NCI-H1436 (cell line): ENCODE measurements at regions not wholly inside any gene's neighbourhood (a gene's known extent, or its start where the extent isn't known, plus 50 kb on each side); places are given as distances from the start of the nearest gene placed in this dataset.
"Not testable (repeated sequence)": the region's sequence is repeated elsewhere in the genome, so short reads cannot be mapped to it uniquely, and the experiment has no call there.

Source experiments
- DNase-seq: peaks from one replicate; lab custom pipeline; 2025; lab: John Stamatoyannopoulos, UW

- DNase-seq = no peak
These were observed 276.0 kb downstream of the SOX2 start for GRCh38 chr3:181987736-181988135.

- no peak for DNase-seq
These were observed 287.1 kb downstream of the SOX2 start for GRCh38 chr3:181998828-181999227.

- no peak for DNase-seq
These were observed 287.6 kb downstream of the SOX2 start for GRCh38 chr3:181999314-181999713.

GRCh38 chr3:182000447-182000846 lies 288.7 kb downstream of the SOX2 start:
- DNase-seq = no peak

GRCh38 chr3:182005219-182005618 lies 293.5 kb downstream of the SOX2 start:
- DNase-seq = no peak

GRCh38 chr3:182005701-182006100 lies 294.0 kb downstream of the SOX2 start:
- no peak for DNase-seq

GRCh38 chr3:182006431-182006830 lies 294.7 kb downstream of the SOX2 start:
- no peak for DNase-seq

GRCh38 chr3:182007441-182007840 lies 295.7 kb downstream of the SOX2 start:
- DNase-seq = no peak

GRCh38 chr3:182018361-182018760 lies 306.6 kb downstream of the SOX2 start:
- DNase-seq = no peak

GRCh38 chr3:182019926-182020325 lies 308.2 kb downstream of the SOX2 start:
- DNase-seq = no peak

- DNase-seq = no peak
These were observed 312.1 kb downstream of the SOX2 start for GRCh38 chr3:182023843-182024242.

- no peak for DNase-seq
These were observed 315.6 kb downstream of the SOX2 start for GRCh38 chr3:182027366-182027765.

- DNase-seq = no peak
These were observed 316.4 kb downstream of the SOX2 start for GRCh38 chr3:182028081-182028480.

- not testable (repeated sequence) for DNase-seq
These were observed 322.5 kb downstream of the SOX2 start for GRCh38 chr3:182034231-182034630.

- DNase-seq = no peak
These were observed 323.6 kb downstream of the SOX2 start for GRCh38 chr3:182035324-182035723.

- DNase-seq = no peak
These were observed 324.7 kb downstream of the SOX2 start for GRCh38 chr3:182036382-182036781.

- no peak for DNase-seq
These were observed 330.1 kb downstream of the SOX2 start for GRCh38 chr3:182041668-182042291.

GRCh38 chr3:182045736-182046135 lies 334.0 kb downstream of the SOX2 start:
- no peak for DNase-seq

GRCh38 chr3:182046166-182046764 lies 334.5 kb downstream of the SOX2 start:
- no peak for DNase-seq

GRCh38 chr3:182050932-182051331 lies 339.2 kb downstream of the SOX2 start:
- DNase-seq = no peak

GRCh38 chr3:182052332-182052731 lies 340.6 kb downstream of the SOX2 start:
- DNase-seq = no peak

GRCh38 chr3:182052757-182053156 lies 341.0 kb downstream of the SOX2 start:
- DNase-seq = no peak

GRCh38 chr3:182058488-182058887 lies 346.8 kb downstream of the SOX2 start:
- DNase-seq = no peak

- DNase-seq = no peak
These were observed 352.0 kb downstream of the SOX2 start for GRCh38 chr3:182063742-182064141.
